HG03571 (cell line): ENCODE measurements at regions not wholly inside any gene's neighbourhood (a gene's known extent, or its start where the extent isn't known, plus 50 kb on each side); places are given as distances from the start of the nearest gene placed in this dataset.

ENCODE experiments used
- ATAC-seq: cut with Tn5 transposase; IDR thresholded peaks from one replicate; pipeline ENCODE4 v1.9.1; 2021; ENCODE audit not compliant: unreplicated experiment

DNA sequence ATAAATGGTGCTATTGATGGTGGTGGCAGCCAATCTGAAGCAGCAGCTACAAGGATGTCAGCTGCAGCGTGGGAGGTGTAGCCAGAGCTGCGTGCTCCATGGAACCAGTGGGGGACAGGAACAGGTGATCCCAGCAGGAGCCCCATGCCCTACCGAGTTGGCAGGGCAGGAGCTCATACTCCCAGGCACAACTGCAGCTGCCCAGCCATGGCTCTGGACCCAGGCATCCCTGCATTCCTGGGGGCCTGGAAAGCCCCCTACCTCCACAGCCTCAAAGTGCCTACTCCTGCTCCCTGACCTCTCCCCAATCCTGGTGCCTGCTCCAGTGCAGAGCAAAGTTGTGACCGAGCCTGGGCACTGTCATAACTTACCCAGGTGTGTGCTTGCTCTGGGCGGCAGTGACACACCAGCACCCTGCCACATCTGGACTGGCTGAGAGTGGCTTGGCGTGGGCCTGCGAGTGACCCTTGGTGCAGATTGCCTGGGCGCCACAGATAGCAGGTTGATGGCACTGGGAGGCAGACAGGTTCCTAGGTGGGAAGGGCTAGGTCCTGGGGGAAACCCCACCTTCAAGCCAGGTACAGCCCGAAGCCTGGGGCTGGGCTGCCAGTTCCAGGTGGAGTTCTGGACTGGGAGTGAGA, 101.1 kb downstream of the DCAF12L2 start:
- no peak for ATAC-seq

DNA sequence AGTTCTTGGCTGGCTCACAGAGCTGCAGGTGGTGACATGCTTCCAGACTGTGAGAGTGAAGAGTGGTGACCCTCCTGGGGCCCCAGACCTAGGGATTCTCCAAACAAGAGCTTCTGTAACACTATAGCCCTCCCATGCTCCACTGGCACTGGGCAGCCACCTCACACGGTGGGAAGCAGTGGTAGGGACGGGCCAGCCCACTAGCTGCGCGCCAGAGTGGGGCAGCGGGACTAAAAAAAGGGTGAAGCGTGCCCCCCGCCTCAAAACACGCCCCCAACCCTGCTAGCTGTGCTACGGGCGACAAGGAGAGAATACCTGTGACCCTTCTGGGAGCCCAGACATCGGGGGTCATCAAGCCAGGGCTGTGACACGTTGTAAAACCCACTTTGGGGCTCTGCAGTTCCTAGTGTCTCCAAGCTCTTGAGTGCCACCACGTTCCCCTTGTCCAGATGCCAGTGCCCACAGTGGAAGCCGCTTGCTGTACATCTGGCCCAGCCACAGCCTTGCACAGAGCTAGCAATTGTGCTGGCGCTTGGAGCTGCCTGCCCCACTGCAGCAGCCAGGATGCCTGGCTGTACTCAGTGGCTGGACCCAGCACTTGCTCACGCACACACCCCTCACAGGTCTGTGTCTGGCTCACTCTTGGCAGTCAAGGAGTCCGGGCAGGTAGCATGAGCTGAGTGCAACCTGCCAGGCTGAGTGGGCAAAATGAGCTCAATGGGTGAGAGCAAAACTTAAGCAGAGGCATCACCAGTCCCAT, 100.0 kb downstream of the DCAF12L2 start:
- ATAC-seq = no peak
